ENCODE measurements at regions not wholly inside any gene's neighbourhood (a gene's known extent, or its start where the extent isn't known, plus 50 kb on each side); places are given as distances from the start of the nearest gene placed in this dataset.
"Not testable (repeated sequence)": the region's sequence is repeated elsewhere in the genome, so short reads cannot be mapped to it uniquely, and the experiment has no call there.

GRCh38 chr4:24209906-24210305 lies 320.1 kb upstream of the PPARGC1A start:
- Histone ChIP-seq H3K4me3 (ENCODE audit: low read depth in 1 of 5, low read length in 5 of 5) (no peak overlapping the region), H3K9me3 (ENCODE audit: control insufficient read depth in 5 of 5, low read length in 5 of 5) (no peaks in the 10 kb centered on the region), H3K36me3 (ENCODE audit: control insufficient read depth in 5 of 5, insufficient read depth in 5 of 5, low read length in 5 of 5) (no peaks in the 10 kb centered on the region), H3K9ac (ENCODE audit: low read length in 5 of 5) (no peak overlapping the region), H3K4me1 (ENCODE audit: control insufficient read depth in 5 of 5, insufficient read depth in 5 of 5, low read length in 5 of 5) (peaks cover 0 to 26% (median 15%) of the 10 kb centered on the region in 5 donors), H3K27ac (ENCODE audit: low read depth, low read length) (peak overlapping the region; percentile 95), H3K27me3 (ENCODE audit: control insufficient read depth in 5 of 5, insufficient read depth in 4 of 5, low read length in 5 of 5) (no peaks in the 10 kb centered on the region)

- H3K4me3 ChIP-seq (ENCODE audit: low read depth in 1 of 5, low read length in 5 of 5), result no peak overlapping the region
- H3K36me3 ChIP-seq (ENCODE audit: control insufficient read depth in 5 of 5, insufficient read depth in 5 of 5, low read length in 5 of 5), result no peaks in the 10 kb centered on the region
- H3K27ac ChIP-seq (ENCODE audit: low read depth, low read length), result peak overlapping the region; percentile 95
- peaks cover 0 to 26% (median 15%) of the 10 kb centered on the region in 5 donors for H3K4me1 ChIP-seq (ENCODE audit: control insufficient read depth in 5 of 5, insufficient read depth in 5 of 5, low read length in 5 of 5)
- H3K9ac ChIP-seq (ENCODE audit: low read length in 5 of 5), result no peak overlapping the region
- H3K9me3 ChIP-seq (ENCODE audit: control insufficient read depth in 5 of 5, low read length in 5 of 5), result no peaks in the 10 kb centered on the region
- H3K27me3 ChIP-seq (ENCODE audit: control insufficient read depth in 5 of 5, insufficient read depth in 4 of 5, low read length in 5 of 5), result no peaks in the 10 kb centered on the region
Measured at GRCh38 chr4:24209131-24209530, 319.3 kb upstream of the PPARGC1A start.

GRCh38 chr4:24208691-24209090 lies 318.8 kb upstream of the PPARGC1A start:
- H3K4me3 ChIP-seq (ENCODE audit: low read depth in 1 of 5, low read length in 5 of 5), result no peak overlapping the region
- H3K4me1 ChIP-seq (ENCODE audit: control insufficient read depth in 5 of 5, insufficient read depth in 5 of 5, low read length in 5 of 5), result peaks cover 0 to 26% (median 15%) of the 10 kb centered on the region in 5 donors
- no peak overlapping the region for H3K27ac ChIP-seq (ENCODE audit: low read depth, low read length)
- H3K9me3 ChIP-seq (ENCODE audit: control insufficient read depth in 5 of 5, low read length in 5 of 5), result no peaks in the 10 kb centered on the region
- no peaks in the 10 kb centered on the region for H3K36me3 ChIP-seq (ENCODE audit: control insufficient read depth in 5 of 5, insufficient read depth in 5 of 5, low read length in 5 of 5)
- H3K9ac ChIP-seq (ENCODE audit: low read length in 5 of 5), result no peak overlapping the region
- H3K27me3 ChIP-seq (ENCODE audit: control insufficient read depth in 5 of 5, insufficient read depth in 4 of 5, low read length in 5 of 5), result no peaks in the 10 kb centered on the region

- not testable (repeated sequence) for H3K27ac ChIP-seq (ENCODE audit: low read depth, low read length); H3K36me3 ChIP-seq (ENCODE audit: control insufficient read depth in 5 of 5, insufficient read depth in 5 of 5, low read length in 5 of 5)
Measured at GRCh38 chr4:24204708-24205107, 314.9 kb upstream of the PPARGC1A start.

GRCh38 chr4:24203926-24204325 lies 314.1 kb upstream of the PPARGC1A start:
- H3K9ac ChIP-seq (ENCODE audit: low read length in 5 of 5), result no peak overlapping the region
- H3K9me3 ChIP-seq (ENCODE audit: control insufficient read depth in 5 of 5, low read length in 5 of 5), result no peaks in the 10 kb centered on the region
- H3K27ac ChIP-seq (ENCODE audit: low read depth, low read length), result no peak overlapping the region
- H3K4me3 ChIP-seq (ENCODE audit: low read depth in 1 of 5, low read length in 5 of 5), result no peak overlapping the region
- H3K4me1 ChIP-seq (ENCODE audit: control insufficient read depth in 5 of 5, insufficient read depth in 5 of 5, low read length in 5 of 5), result peaks cover 0 to 7% (median 0%) of the 10 kb centered on the region in 5 donors
- no peaks in the 10 kb centered on the region for H3K36me3 ChIP-seq (ENCODE audit: control insufficient read depth in 5 of 5, insufficient read depth in 5 of 5, low read length in 5 of 5)
- H3K27me3 ChIP-seq (ENCODE audit: control insufficient read depth in 5 of 5, insufficient read depth in 4 of 5, low read length in 5 of 5), result no peaks in the 10 kb centered on the region

More at GRCh38 chr4:24204708-24205107, 314.9 kb upstream of the PPARGC1A start:
- not testable (repeated sequence) for H3K4me1 ChIP-seq (ENCODE audit: control insufficient read depth in 5 of 5, insufficient read depth in 5 of 5, low read length in 5 of 5); H3K9me3 ChIP-seq (ENCODE audit: control insufficient read depth in 5 of 5, low read length in 5 of 5); H3K4me3 ChIP-seq (ENCODE audit: low read depth in 1 of 5, low read length in 5 of 5); H3K27me3 ChIP-seq (ENCODE audit: control insufficient read depth in 5 of 5, insufficient read depth in 4 of 5, low read length in 5 of 5); H3K9ac ChIP-seq (ENCODE audit: low read length in 5 of 5)

GRCh38 chr4:24202579-24202978 lies 312.7 kb upstream of the PPARGC1A start:
- H3K9me3 ChIP-seq (ENCODE audit: control insufficient read depth in 5 of 5, low read length in 5 of 5), result no peaks in the 10 kb centered on the region
- H3K27me3 ChIP-seq (ENCODE audit: control insufficient read depth in 5 of 5, insufficient read depth in 4 of 5, low read length in 5 of 5), result no peaks in the 10 kb centered on the region

GRCh38 chr4:24197955-24198354 lies 308.1 kb upstream of the PPARGC1A start:
- Histone ChIP-seq H3K4me3 (ENCODE audit: low read depth in 1 of 5, low read length in 5 of 5) (no peak overlapping the region), H3K27me3 (ENCODE audit: control insufficient read depth in 5 of 5, insufficient read depth in 4 of 5, low read length in 5 of 5) (no peaks in the 10 kb centered on the region), H3K4me1 (ENCODE audit: control insufficient read depth in 5 of 5, insufficient read depth in 5 of 5, low read length in 5 of 5) (peaks cover 0 to 7% (median 0%) of the 10 kb centered on the region in 5 donors), H3K9ac (ENCODE audit: low read length in 5 of 5) (no peak overlapping the region), H3K27ac (ENCODE audit: low read depth, low read length) (no peak overlapping the region), H3K36me3 (ENCODE audit: control insufficient read depth in 5 of 5, insufficient read depth in 5 of 5, low read length in 5 of 5) (no peaks in the 10 kb centered on the region), H3K9me3 (ENCODE audit: control insufficient read depth in 5 of 5, low read length in 5 of 5) (no peaks in the 10 kb centered on the region)

More at GRCh38 chr4:24202579-24202978, 312.7 kb upstream of the PPARGC1A start:
- Histone ChIP-seq H3K4me3 (ENCODE audit: low read depth in 1 of 5, low read length in 5 of 5) (no peak overlapping the region), H3K9ac (ENCODE audit: low read length in 5 of 5) (no peak overlapping the region), H3K27ac (ENCODE audit: low read depth, low read length) (no peak overlapping the region), H3K4me1 (ENCODE audit: control insufficient read depth in 5 of 5, insufficient read depth in 5 of 5, low read length in 5 of 5) (peaks cover 0 to 7% (median 0%) of the 10 kb centered on the region in 5 donors), H3K36me3 (ENCODE audit: control insufficient read depth in 5 of 5, insufficient read depth in 5 of 5, low read length in 5 of 5) (no peaks in the 10 kb centered on the region)

GRCh38 chr4:24196785-24197184 lies 306.9 kb upstream of the PPARGC1A start:
- Histone ChIP-seq H3K27ac (ENCODE audit: low read depth, low read length) (no peak overlapping the region), H3K27me3 (ENCODE audit: control insufficient read depth in 5 of 5, insufficient read depth in 4 of 5, low read length in 5 of 5) (no peaks in the 10 kb centered on the region), H3K9me3 (ENCODE audit: control insufficient read depth in 5 of 5, low read length in 5 of 5) (no peaks in the 10 kb centered on the region), H3K36me3 (ENCODE audit: control insufficient read depth in 5 of 5, insufficient read depth in 5 of 5, low read length in 5 of 5) (no peaks in the 10 kb centered on the region), H3K9ac (ENCODE audit: low read length in 5 of 5) (no peak overlapping the region), H3K4me1 (ENCODE audit: control insufficient read depth in 5 of 5, insufficient read depth in 5 of 5, low read length in 5 of 5) (peaks cover 0 to 7% (median 0%) of the 10 kb centered on the region in 5 donors), H3K4me3 (ENCODE audit: low read depth in 1 of 5, low read length in 5 of 5) (no peak overlapping the region)

- no peak overlapping the region for H3K27ac ChIP-seq (ENCODE audit: low read depth, low read length)
- H3K9me3 ChIP-seq (ENCODE audit: control insufficient read depth in 5 of 5, low read length in 5 of 5), result no peaks in the 10 kb centered on the region
- no peak overlapping the region for H3K4me3 ChIP-seq (ENCODE audit: low read depth in 1 of 5, low read length in 5 of 5)
- H3K9ac ChIP-seq (ENCODE audit: low read length in 5 of 5), result no peak overlapping the region
- no peaks in the 10 kb centered on the region for H3K27me3 ChIP-seq (ENCODE audit: control insufficient read depth in 5 of 5, insufficient read depth in 4 of 5, low read length in 5 of 5)
- H3K4me1 ChIP-seq (ENCODE audit: control insufficient read depth in 5 of 5, insufficient read depth in 5 of 5, low read length in 5 of 5), result peaks cover 0 to 7% (median 0%) of the 10 kb centered on the region in 5 donors
- no peaks in the 10 kb centered on the region for H3K36me3 ChIP-seq (ENCODE audit: control insufficient read depth in 5 of 5, insufficient read depth in 5 of 5, low read length in 5 of 5)
Measured at GRCh38 chr4:24195991-24196736, 306.3 kb upstream of the PPARGC1A start.

GRCh38 chr4:24192018-24192641 lies 302.3 kb upstream of the PPARGC1A start:
- Histone ChIP-seq H3K36me3 (ENCODE audit: control insufficient read depth in 5 of 5, insufficient read depth in 5 of 5, low read length in 5 of 5) (no peaks in the 10 kb centered on the region), H3K27me3 (ENCODE audit: control insufficient read depth in 5 of 5, insufficient read depth in 4 of 5, low read length in 5 of 5) (no peaks in the 10 kb centered on the region), H3K4me3 (ENCODE audit: low read depth in 1 of 5, low read length in 5 of 5) (no peak overlapping the region), H3K9me3 (ENCODE audit: control insufficient read depth in 5 of 5, low read length in 5 of 5) (no peaks in the 10 kb centered on the region), H3K27ac (ENCODE audit: low read depth, low read length) (no peak overlapping the region), H3K4me1 (ENCODE audit: control insufficient read depth in 5 of 5, insufficient read depth in 5 of 5, low read length in 5 of 5) (no peaks in the 10 kb centered on the region), H3K9ac (ENCODE audit: low read length in 5 of 5) (no peak overlapping the region)
